Ovary (tissue), 3 donors: ENCODE measurements at regions not wholly inside any gene's neighbourhood (a gene's known extent, or its start where the extent isn't known, plus 50 kb on each side); places are given as distances from the start of the nearest gene placed in this dataset.

ENCODE experiments used
- CTCF ChIP-seq, 3 donors: fragments of 450-650 bp in 2 of 3; fragments of 200-600 bp in 1 of 3; IDR thresholded peaks; one replicate each; pipeline versions ENCODE4 v1.5.1 to v1.8.0; 2016 to 2022; ENCODE audit warnings: antibody characterized with exemption in 3 of 3, mild to moderate bottlenecking in 1 of 3
- EP300 ChIP-seq: sonication (generic); formaldehyde crosslinking; IDR thresholded peaks from one replicate; pipeline ENCODE4 v1.6.1; 2017; ENCODE audit warnings: antibody characterized with exemption
- POLR2A ChIP-seq: fragments of 450-650 bp; IDR thresholded peaks from one replicate; pipeline ENCODE4 v1.6.1; 2017; ENCODE audit warnings: antibody characterized with exemption, mild to moderate bottlenecking, moderate library complexity
- donor health status: DM: no; HTN: no; CAD: no.

- TF ChIP-seq CTCF (IDR thresholded peaks at IDR 0.05) (no peak), POLR2A (no peak), EP300 (no peak)
These were observed 699.9 kb downstream of the MTRR start for GRCh38 chr5:8568858-8569257.
